SK-N-SH treated with all-trans-retinoic acid at 6 μM for 48 hours (cell line): ENCODE measurements at regions not wholly inside any gene's neighbourhood (a gene's known extent, or its start where the extent isn't known, plus 50 kb on each side); places are given as distances from the start of the nearest gene placed in this dataset.

Experiments
- ARNTL ChIP-seq: fragments of 450-650 bp; formaldehyde crosslinking; IDR thresholded peaks from 2 replicates; pipeline ENCODE4 v1.5.0; 2020; ENCODE audit warnings: low read depth, mild to moderate bottlenecking, moderate library complexity, borderline replicate concordance
- CREB5 ChIP-seq: fragments of 250-450 bp; sonication (Bioruptor Pico); IDR thresholded peaks from 2 replicates; pipeline ENCODE4 v1.5.1; 2020; ENCODE audit warnings: low read depth, mild to moderate bottlenecking, moderate library complexity
- CSRNP3 ChIP-seq: fragments of 250-450 bp; sonication (Bioruptor Pico); IDR thresholded peaks from 2 replicates; pipeline ENCODE4 v1.5.1; 2021; ENCODE audit warnings: mild to moderate bottlenecking, moderate library complexity
- PATZ1 ChIP-seq: fragments of 250-450 bp; sonication (Bioruptor Pico); IDR thresholded peaks from 2 replicates; pipeline ENCODE4 v1.8.0; 2020; ENCODE audit warnings: mild to moderate bottlenecking, moderate library complexity, borderline replicate concordance
- RARB ChIP-seq: fragments of 250-450 bp; sonication (Bioruptor Pico); IDR thresholded peaks from 2 replicates; pipeline ENCODE4 v1.8.0; 2021; ENCODE audit warnings: mild to moderate bottlenecking, moderate library complexity
- ZFP30 ChIP-seq: fragments of 450-650 bp; formaldehyde crosslinking; IDR thresholded peaks from 2 replicates; pipeline ENCODE4 v1.5.0; 2022; ENCODE audit warnings: mild to moderate bottlenecking, moderate library complexity
- ZNF565 ChIP-seq: fragments of 450-650 bp; formaldehyde crosslinking; conservative IDR thresholded peaks from 2 replicates; pipeline ENCODE4 v1.5.0; 2020; ENCODE audit warnings: low read depth, mild to moderate bottlenecking, moderate library complexity
- ZNF8 ChIP-seq: fragments of 450-650 bp; formaldehyde crosslinking; IDR thresholded peaks from 2 replicates; pipeline ENCODE4 v1.5.0; 2020; ENCODE audit warnings: mild to moderate bottlenecking, moderate library complexity
- TF ChIP-seq, protein P1 (sequence below): fragments of 250-450 bp; sonication (Bioruptor Pico); IDR thresholded peaks from 2 replicates; pipeline ENCODE4 v1.5.0; 2020; ENCODE audit warnings: mild to moderate bottlenecking, moderate library complexity

DNA sequence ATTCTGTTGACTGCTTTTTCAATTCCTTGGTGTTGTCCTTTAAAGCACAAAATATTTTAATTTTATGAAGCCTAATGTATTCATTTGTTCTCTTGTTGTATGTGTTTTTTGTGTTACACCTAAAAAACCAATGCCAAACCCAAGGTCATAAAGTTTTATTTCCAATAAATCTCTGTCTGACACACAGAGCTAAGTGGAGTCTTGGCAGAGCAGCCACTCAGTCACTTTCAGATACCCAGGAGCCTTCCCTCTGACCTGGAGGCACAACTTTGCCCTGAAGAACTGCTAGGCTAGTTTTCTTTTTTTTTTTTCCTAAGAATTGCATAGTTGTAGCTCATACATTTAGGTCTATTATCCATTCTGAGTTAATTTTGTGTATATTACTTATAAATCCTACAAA is 71.2 kb upstream of the BCL9 start:
- no peak for TF ChIP-seq ZFP30 (CRISPR knock-in tag)
- TF ChIP-seq PATZ1 (CRISPR knock-in tag) = no peak
- TF ChIP-seq ZNF8 (CRISPR knock-in tag) = no peak
- TF ChIP-seq CREB5 (CRISPR knock-in tag) = no peak
- no peak for TF ChIP-seq ZNF565 (CRISPR knock-in tag)
- no peak for TF ChIP-seq CSRNP3 (CRISPR knock-in tag)
- no peak for TF ChIP-seq ARNTL (CRISPR knock-in tag)
- TF ChIP-seq RARB (CRISPR knock-in tag) = no peak
- TF ChIP-seq, protein P1, sequence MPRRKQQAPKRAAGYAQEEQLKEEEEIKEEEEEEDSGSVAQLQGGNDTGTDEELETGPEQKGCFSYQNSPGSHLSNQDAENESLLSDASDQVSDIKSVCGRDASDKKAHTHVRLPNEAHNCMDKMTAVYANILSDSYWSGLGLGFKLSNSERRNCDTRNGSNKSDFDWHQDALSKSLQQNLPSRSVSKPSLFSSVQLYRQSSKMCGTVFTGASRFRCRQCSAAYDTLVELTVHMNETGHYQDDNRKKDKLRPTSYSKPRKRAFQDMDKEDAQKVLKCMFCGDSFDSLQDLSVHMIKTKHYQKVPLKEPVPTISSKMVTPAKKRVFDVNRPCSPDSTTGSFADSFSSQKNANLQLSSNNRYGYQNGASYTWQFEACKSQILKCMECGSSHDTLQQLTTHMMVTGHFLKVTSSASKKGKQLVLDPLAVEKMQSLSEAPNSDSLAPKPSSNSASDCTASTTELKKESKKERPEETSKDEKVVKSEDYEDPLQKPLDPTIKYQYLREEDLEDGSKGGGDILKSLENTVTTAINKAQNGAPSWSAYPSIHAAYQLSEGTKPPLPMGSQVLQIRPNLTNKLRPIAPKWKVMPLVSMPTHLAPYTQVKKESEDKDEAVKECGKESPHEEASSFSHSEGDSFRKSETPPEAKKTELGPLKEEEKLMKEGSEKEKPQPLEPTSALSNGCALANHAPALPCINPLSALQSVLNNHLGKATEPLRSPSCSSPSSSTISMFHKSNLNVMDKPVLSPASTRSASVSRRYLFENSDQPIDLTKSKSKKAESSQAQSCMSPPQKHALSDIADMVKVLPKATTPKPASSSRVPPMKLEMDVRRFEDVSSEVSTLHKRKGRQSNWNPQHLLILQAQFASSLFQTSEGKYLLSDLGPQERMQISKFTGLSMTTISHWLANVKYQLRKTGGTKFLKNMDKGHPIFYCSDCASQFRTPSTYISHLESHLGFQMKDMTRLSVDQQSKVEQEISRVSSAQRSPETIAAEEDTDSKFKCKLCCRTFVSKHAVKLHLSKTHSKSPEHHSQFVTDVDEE (CRISPR knock-in tag) = no peak
